Stimulated activated CD4-positive, alpha-beta T cell treated with anti-CD3 and anti-CD28 coated beads, Interleukin-15, amount 100 ng/mL, for 1 hour (primary cell): ENCODE measurements at regions not wholly inside any gene's neighbourhood (a gene's known extent, or its start where the extent isn't known, plus 50 kb on each side); places are given as distances from the start of the nearest gene placed in this dataset.
"Not testable (repeated sequence)": the region's sequence is repeated elsewhere in the genome, so short reads cannot be mapped to it uniquely, and the experiment has no call there.

Experiments
- DNase-seq, 2 donors: peaks; one replicate each; pipeline ENCODE4 v3.0.0-alpha.2; 2020; ENCODE audit warnings: low read depth in 1 of 2, low spot score in 1 of 2

DNA sequence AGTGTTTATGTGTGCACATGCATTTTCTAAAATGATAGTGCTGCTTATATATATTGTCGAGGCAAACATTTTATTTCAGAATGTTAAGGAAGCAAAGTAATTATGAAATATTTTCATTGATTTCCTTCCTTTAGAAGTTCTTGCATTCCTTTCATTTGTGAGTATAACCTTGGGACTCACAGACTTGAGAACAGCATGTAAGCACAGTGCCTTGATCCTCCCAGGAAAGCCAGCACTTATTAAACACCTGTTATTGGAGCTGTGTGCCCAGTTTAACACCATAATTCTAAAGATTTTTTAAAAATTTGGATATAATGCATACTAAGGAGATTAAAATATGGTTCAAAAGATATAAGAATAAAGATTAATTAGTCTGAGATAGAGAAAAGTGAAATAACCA is 554.4 kb upstream of the FAM98A start:
- no peak for DNase-seq

GRCh38 chr2:34147780-34148179 is 548.7 kb upstream of the FAM98A start:
- no peak for DNase-seq

DNA sequence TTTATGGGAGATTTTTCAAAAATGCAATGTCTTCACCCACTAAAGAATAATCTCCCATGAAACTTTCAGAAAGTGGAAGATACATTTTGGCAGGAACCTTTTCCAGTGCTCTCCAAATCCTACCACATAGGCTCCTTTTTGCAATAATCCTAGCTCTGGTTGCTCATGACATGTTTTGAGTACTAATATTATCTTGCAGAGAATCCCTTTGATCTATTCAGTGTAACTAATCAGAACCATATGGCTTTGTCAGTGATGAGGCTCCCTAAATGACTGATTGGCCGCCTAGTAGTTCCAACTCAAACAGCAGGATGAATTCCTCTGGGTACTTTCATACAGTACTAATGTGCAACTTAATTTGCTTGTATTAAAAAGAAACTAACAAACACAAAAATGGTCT is 544.0 kb upstream of the FAM98A start:
- DNase-seq = no peak

GRCh38 chr2:34142531-34143008 is 543.5 kb upstream of the FAM98A start:
- DNase-seq = not testable (repeated sequence)

DNA sequence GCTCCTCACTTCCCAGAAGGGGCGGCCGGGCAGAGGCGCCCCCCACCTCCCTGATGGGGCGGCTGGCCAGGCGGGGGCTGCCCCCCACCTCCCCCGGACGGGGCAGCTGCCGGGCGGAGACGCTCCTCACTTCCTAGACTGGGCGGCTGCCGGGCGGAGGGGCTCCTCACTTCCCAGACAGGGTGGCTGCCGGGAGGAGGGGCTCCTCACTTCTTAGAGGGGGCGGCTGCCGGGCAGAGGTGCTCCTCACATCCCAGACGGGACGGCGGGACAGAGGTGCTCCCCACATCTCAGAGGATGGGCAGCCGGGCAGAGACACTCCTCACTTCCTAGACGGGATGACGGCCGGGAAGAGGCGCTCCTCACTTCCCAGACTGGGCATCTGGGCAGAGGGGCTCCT is 534.0 kb upstream of the FAM98A start:
- DNase-seq = not testable (repeated sequence)

- DNase-seq = no peak
Observed at GRCh38 chr2:34126279-34126678, 527.2 kb upstream of the FAM98A start.

- no peak for DNase-seq
Observed at GRCh38 chr2:34123996-34124785, 525.1 kb upstream of the FAM98A start.

- no peak for DNase-seq
Observed at GRCh38 chr2:34121076-34121475, 522.0 kb upstream of the FAM98A start.

- no peak for DNase-seq
Observed at GRCh38 chr2:34115076-34115475, 516.0 kb upstream of the FAM98A start.

- DNase-seq = no peak
Observed at GRCh38 chr2:34112161-34112560, 513.1 kb upstream of the FAM98A start.

DNA sequence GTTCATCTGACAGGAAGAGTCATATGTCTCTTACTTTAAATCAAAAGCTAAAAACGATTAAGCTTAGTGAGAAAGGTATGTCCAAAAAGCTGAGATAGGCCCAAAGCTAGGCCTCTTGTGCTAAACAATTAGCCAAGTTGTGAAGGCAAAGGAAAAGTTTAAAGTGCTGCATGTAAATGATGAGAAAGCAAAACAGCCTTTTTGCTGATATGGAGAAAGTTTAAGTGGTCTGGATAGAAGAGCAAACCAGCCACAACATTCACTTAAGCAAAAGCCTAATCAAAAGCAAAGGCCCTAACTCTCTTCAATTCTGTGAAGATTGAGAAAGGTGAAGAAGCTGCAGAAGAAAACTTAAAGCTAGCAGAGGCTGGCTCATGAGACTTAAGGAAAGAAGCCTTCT is 511.3 kb upstream of the FAM98A start:
- no peak for DNase-seq

DNA sequence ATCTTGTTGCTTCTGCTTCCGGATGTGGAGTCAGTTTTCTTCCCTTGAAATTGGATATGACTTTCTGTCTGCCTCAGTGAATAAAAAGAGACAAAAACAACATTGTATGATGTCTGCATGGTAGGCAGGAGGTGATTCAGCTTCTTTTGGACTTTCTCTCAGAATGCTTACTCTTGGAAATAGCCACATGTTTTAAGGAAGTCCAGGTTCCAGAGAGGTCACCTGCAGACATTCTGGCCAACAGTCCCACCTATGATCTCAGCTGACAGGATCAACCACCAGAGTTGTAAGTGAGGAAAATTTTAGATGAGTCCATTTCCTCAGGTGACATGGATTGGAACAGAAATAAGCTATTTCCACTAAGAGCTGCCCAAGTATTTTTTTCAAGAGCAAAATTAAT is 508.7 kb upstream of the FAM98A start:
- DNase-seq = no peak

GRCh38 chr2:34105006-34105767 is 506.1 kb upstream of the FAM98A start:
- no peak for DNase-seq

DNA sequence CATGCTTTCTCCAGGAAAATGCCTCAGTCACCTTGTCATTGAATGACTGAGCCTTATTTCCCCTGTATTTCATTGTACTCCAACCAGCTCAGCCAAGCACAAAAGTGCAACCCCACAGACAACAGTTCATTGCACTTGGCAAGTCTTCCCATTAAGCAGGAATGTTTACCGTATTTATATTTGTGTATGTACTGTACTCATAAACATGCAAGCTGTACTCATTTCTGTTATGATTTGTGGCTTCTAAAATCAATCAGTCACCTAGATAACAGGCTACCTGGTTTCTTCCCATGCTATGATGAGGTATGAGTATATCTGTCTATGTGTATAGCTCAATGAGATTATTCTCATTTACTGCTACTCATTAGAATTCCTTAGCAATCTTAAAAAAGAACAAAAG is 505.5 kb upstream of the FAM98A start:
- no peak for DNase-seq

GRCh38 chr2:34103437-34103836 is 504.3 kb upstream of the FAM98A start:
- DNase-seq = no peak

- DNase-seq = no peak
Observed at GRCh38 chr2:34102339-34102738, 503.2 kb upstream of the FAM98A start.

DNA sequence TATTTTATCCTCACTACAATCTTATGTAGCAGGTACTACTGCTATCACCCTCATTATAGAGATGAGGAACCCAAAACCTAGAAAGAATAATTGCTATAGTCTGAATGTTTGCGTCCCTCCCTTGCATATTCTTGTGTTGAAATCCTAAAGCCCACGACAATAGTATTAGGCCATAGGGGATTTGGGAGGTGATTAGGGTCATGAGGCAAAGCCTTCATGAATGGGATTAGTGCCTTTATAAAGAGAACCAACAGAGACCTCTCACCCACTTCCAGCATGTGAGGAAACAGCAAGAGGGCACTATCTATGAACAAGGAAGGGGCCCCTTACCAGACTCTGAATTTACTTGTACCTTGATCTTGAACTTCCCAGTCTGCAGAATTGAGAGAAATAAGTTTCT is 500.3 kb upstream of the FAM98A start:
- DNase-seq = no peak

DNA sequence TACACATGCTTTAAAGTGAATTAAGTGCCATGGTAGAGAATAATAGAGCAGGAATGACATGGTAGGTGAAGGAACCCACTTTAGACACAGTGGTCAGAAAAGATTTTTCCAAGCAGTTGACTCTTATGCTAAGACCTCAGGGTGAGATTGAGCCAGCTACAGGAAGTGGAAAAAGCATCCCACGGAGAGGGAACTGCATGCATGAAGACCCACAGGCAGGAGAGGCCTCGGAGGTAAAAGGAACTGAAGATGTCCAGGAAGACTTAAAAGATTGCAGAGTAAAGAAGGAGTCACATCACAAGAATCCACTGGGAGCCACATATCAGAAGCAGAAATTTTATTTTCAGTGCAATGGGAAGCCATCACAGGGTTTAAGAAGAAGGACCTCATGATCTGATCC is 499.2 kb upstream of the FAM98A start:
- DNase-seq = no peak

DNA sequence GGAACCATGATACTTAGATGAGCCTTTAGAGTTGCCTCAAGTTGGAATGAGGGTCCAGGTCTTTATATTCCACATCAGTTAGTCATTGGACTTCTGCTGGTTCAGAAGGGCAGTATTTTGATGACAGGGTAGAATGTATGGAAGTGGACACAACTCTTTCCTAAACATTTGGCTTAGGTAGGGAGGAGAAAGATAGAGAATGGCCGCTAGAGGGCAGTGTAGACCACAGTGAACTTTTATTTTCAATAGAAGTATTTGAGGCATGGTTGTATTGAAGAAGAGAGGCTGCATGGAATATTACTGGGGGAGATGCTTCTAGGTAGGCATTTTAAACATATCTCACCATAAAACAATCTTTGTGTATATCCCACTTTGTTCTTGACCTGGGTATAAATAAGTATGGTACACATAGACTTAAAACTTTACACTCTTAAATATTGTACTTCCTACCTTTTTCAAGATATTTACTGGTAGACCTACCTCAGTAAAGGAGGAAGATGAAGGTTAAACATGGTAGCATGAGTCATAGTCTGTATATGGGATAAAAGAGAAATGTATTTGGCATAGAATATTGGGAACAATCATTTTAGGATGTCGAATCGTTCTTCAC is 497.6 kb upstream of the FAM98A start:
- DNase-seq = no peak

- no peak for DNase-seq
Observed at GRCh38 chr2:34093790-34094189, 494.7 kb upstream of the FAM98A start.

DNA sequence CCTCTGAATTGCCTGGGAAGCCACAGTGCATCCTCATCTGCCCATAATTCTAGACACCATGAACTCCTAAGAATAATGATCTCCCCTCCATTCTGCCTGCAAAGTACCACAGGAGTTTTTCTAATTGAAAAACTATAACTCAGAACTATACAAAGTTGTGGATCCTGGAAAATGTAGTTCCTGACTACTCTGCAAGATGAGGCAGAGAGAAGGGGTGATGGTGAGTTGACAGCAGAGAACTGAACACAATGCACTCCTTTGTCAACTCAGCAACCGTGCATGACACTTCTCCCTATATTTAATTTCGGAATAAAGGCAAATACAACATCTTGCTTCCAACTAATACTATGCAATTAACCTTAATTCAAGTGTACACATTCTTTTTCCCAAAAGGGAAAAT is 471.1 kb upstream of the FAM98A start:
- DNase-seq = no peak

DNA sequence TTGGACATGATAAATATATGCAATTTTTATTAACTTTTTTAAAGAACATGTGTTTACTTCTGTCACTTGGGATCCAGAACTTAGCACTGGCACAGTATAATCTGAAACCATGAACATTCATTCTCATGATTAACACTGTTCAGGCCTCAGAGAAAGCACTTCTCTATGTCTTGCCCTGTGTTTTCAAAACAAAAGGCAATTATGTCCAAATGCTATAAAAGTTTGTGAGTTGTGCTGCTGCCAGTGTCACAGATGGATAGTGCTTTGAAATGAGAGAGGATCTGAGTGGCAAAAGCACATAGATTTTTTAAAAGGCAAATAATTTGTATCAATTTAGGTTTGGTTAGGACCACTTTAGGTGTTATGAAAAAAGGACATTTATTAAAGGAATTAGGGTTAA is 470.5 kb upstream of the FAM98A start:
- no peak for DNase-seq
